A673 (cell line): ENCODE measurements at regions not wholly inside any gene's neighbourhood (a gene's known extent, or its start where the extent isn't known, plus 50 kb on each side); places are given as distances from the start of the nearest gene placed in this dataset.

ENCODE experiments used
- BruUV-seq: library from RNA; stranded (reverse); fragments of 400-500 nt; replicated peaks from 2 replicates; lab custom pipeline; 2021; lab: Mats Ljungman, UMichigan
- CTCF ChIA-PET: fragments of 300-600 bp; sonication (Branson Sonifier 250); formaldehyde crosslinking; loops from one replicate; lab custom pipeline; 2022; ENCODE audit warnings: antibody characterized with exemption; lab: Charles Lee
- POLR2A ChIA-PET: fragments of 300-600 bp; sonication (Branson Sonifier 250); formaldehyde crosslinking; loops from one replicate; lab custom pipeline; 2022; ENCODE audit warnings: antibody characterized with exemption; ENCODE audit not compliant: low non-redundant PET; lab: Charles Lee
- DNase-seq: peaks from one replicate; pipeline ENCODE4 v3.0.0-alpha.2; 2015; ENCODE audit warnings: low spot score
- H3K27ac ChIP-seq: fragments of 200-600 bp; sonication (generic); 2 replicates; pipeline ENCODE4 v1.5.1; 2016; ENCODE audit warnings: mixed run types, low read depth, mild to moderate bottlenecking, mixed read lengths, antibody characterized with exemption, low read length; ENCODE audit not compliant: poor library complexity, severe bottlenecking
- H3K27me3 ChIP-seq: fragments of 200-600 bp; sonication (generic); replicated peaks from 2 replicates; pipeline ENCODE4 v1.6.1; 2017; ENCODE audit warnings: mixed run types, low read depth, mild to moderate bottlenecking, mixed read lengths, antibody characterized with exemption, low read length; ENCODE audit not compliant: insufficient read depth, poor library complexity
- H3K36me3 ChIP-seq: fragments of 200-600 bp; sonication (generic); 2 replicates; pipeline ENCODE4 v1.6.1; 2016; ENCODE audit warnings: mixed run types, mild to moderate bottlenecking, mixed read lengths, antibody characterized with exemption, low read length; ENCODE audit not compliant: insufficient read depth, poor library complexity, severe bottlenecking
- H3K4me1 ChIP-seq: fragments of 200-600 bp; sonication (generic); 2 replicates; pipeline ENCODE4 v1.6.1; 2017; ENCODE audit warnings: mixed run types, mild to moderate bottlenecking, mixed read lengths, antibody characterized with exemption, low read length; ENCODE audit not compliant: insufficient read depth, poor library complexity, severe bottlenecking
- H3K4me3 ChIP-seq: fragments of 200-600 bp; sonication (generic); 2 replicates; pipeline ENCODE4 v1.5.1; 2016; ENCODE audit warnings: low read depth, mixed run types, mild to moderate bottlenecking, mixed read lengths, low read length; ENCODE audit not compliant: poor library complexity, severe bottlenecking
- H3K9me3 ChIP-seq: fragments of 200-600 bp; sonication (generic); 2 replicates; pipeline ENCODE4 v1.6.1; 2016; ENCODE audit warnings: mixed run types, low read depth, mild to moderate bottlenecking, mixed read lengths, antibody characterized with exemption, low read length; ENCODE audit not compliant: poor library complexity, severe bottlenecking
- CTCF ChIP-seq: fragments of 300-800, 200-600 bp; sonication (generic); conservative IDR thresholded peaks from 2 replicates; pipeline ENCODE4 v1.5.1; 2017; ENCODE audit warnings: low read depth, mild to moderate bottlenecking, antibody characterized with exemption, low read length, moderate library complexity, mixed read lengths
- EZH2 ChIP-seq: fragments of 200-600 bp; sonication (generic); IDR thresholded peaks from 2 replicates; pipeline ENCODE4 v1.6.1; 2017; ENCODE audit warnings: borderline replicate concordance, low read depth, mild to moderate bottlenecking, mixed read lengths, antibody characterized with exemption, low read length; ENCODE audit not compliant: poor library complexity, severe bottlenecking
- intact Hi-C: fragments of 100-400 bp; cut with micrococcal nuclease; formaldehyde crosslinking; loops from one replicate; pipeline ENCODE4 v1.10.0; 2022; ENCODE audit not compliant: unreplicated experiment

- intact Hi-C loops = no loop called here
- no TSS peak for BruUV-seq
- Histone ChIP-seq H3K4me1 (no peaks in the 10 kb centered on the region), H3K36me3 (no peaks in the 10 kb centered on the region), H3K9me3 (no peaks in the 10 kb centered on the region), H3K27me3 (no peaks in the 10 kb centered on the region), H3K27ac (no peak overlapping the region), H3K4me3 (no peak overlapping the region)
- TF ChIP-seq EZH2 (no peak), CTCF (no peak)
- ChIA-PET POLR2A (no interaction called here), CTCF (no interaction called here)
- DNase-seq = no peak
These were observed 178.7 kb upstream of the ANKRD28 start for GRCh38 chr3:15976524-15976923.

GRCh38 chr3:15977090-15977489, 179.3 kb upstream of the ANKRD28 start:
- Histone ChIP-seq H3K4me3 (no peak overlapping the region), H3K27me3 (no peaks in the 10 kb centered on the region), H3K27ac (no peak overlapping the region), H3K36me3 (no peaks in the 10 kb centered on the region), H3K4me1 (no peaks in the 10 kb centered on the region), H3K9me3 (no peaks in the 10 kb centered on the region)
- DNase-seq = no peak
- intact Hi-C loops = no loop called here
- no TSS peak for BruUV-seq
- TF ChIP-seq EZH2 = no peak
- no peak for TF ChIP-seq CTCF
- ChIA-PET CTCF (no interaction called here), POLR2A (no interaction called here)

GRCh38 chr3:15977598-15978232, 179.9 kb upstream of the ANKRD28 start:
- Histone ChIP-seq H3K9me3 (no peaks in the 10 kb centered on the region), H3K36me3 (no peaks in the 10 kb centered on the region), H3K4me3 (no peak overlapping the region), H3K4me1 (peaks cover 5% of the 10 kb centered on the region), H3K27me3 (no peaks in the 10 kb centered on the region), H3K27ac (no peak overlapping the region)
- no peak for DNase-seq
- TF ChIP-seq EZH2 (no peak), CTCF (no peak)
- no TSS peak for BruUV-seq
- POLR2A ChIA-PET = interaction anchor here (0.6 kb wide), 1 partner anchor 54 kb away, joined by 3 read pairs; no protein-coding TSS in a partner anchor
- CTCF ChIA-PET = no interaction called here
- intact Hi-C loops = no loop called here
